Upper lobe of right lung (tissue), 1 donor: ENCODE measurements at regions not wholly inside any gene's neighbourhood (a gene's known extent, or its start where the extent isn't known, plus 50 kb on each side); places are given as distances from the start of the nearest gene placed in this dataset.

Source experiments
- ATAC-seq: fragments of 200-7000 bp; cut with Tn5 transposase; one replicate; pipeline ENCODE4 v1.9.1; 2020; ENCODE audit warnings: mild to moderate bottlenecking, moderate library complexity
- DNase-seq: peaks from one replicate; pipeline ENCODE4 v3.0.0-alpha.2; 2020
- H3K27ac ChIP-seq: fragments of 200-600 bp; one replicate; pipeline ENCODE4 v1.8.0; 2022
- H3K27me3 ChIP-seq: fragments of 200-600 bp; one replicate; pipeline ENCODE4 v1.8.0; 2022; ENCODE audit warnings: mild to moderate bottlenecking
- H3K36me3 ChIP-seq: fragments of 200-600 bp; one replicate; pipeline ENCODE4 v1.8.0; 2022
- H3K4me1 ChIP-seq: fragments of 200-600 bp; one replicate; pipeline ENCODE4 v1.8.0; 2022
- H3K4me3 ChIP-seq: fragments of 200-600 bp; one replicate; pipeline ENCODE4 v1.8.0; 2022; ENCODE audit warnings: mild to moderate bottlenecking
- H3K9me3 ChIP-seq: fragments of 200-600 bp; one replicate; pipeline ENCODE4 v1.8.0; 2022
- intact Hi-C: fragments of 100-400 bp; cut with DNase I; formaldehyde crosslinking; loops from one replicate; pipeline ENCODE4 v1.11.0; 2022
- TF ChIP-seq, protein P1 (sequence below): fragments of 200-600 bp; IDR thresholded peaks from one replicate; pipeline ENCODE4 v1.8.0; 2022; ENCODE audit warnings: antibody characterized with exemption
- donor health status: DM: no; HTN: yes; CAD: no; lungs with severe emphysema.

DNA sequence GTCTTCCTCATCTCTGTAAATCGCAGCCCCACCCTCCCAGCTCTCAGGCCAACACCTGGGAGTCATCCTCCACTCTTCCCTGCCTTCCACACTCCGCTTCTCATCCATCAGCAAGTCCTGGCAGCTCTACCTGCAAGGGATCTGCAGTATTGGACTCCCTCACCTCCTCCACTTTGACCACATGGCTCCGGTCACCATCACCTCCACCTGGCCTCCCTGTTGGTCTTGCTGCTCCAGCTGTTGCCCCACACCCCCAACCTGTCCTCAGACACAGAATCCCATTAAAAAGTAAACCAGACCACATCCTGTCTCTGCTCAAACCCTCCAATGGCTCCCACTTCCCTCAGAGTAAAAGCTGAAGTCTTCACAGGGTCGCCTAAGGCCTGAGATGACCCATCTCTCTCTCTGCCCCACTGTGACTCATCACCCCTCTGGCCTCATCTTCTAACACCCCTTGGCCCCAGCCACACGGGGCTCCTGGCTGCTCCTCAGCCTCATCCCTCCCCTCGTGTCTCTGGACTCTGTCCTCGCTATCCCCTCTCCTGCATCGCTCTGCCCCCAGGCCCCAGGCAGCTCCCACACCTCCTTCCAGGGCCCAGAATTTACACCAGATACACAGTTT is 185.1 kb upstream of the SULF2 start:
- Histone ChIP-seq H3K27me3 (no peaks in the 10 kb centered on the region), H3K4me1 (peaks cover 4% of the 10 kb centered on the region), H3K4me3 (no peak overlapping the region), H3K36me3 (no peaks in the 10 kb centered on the region), H3K27ac (no peak overlapping the region), H3K9me3 (no peaks in the 10 kb centered on the region)
- TF ChIP-seq, protein P1, sequence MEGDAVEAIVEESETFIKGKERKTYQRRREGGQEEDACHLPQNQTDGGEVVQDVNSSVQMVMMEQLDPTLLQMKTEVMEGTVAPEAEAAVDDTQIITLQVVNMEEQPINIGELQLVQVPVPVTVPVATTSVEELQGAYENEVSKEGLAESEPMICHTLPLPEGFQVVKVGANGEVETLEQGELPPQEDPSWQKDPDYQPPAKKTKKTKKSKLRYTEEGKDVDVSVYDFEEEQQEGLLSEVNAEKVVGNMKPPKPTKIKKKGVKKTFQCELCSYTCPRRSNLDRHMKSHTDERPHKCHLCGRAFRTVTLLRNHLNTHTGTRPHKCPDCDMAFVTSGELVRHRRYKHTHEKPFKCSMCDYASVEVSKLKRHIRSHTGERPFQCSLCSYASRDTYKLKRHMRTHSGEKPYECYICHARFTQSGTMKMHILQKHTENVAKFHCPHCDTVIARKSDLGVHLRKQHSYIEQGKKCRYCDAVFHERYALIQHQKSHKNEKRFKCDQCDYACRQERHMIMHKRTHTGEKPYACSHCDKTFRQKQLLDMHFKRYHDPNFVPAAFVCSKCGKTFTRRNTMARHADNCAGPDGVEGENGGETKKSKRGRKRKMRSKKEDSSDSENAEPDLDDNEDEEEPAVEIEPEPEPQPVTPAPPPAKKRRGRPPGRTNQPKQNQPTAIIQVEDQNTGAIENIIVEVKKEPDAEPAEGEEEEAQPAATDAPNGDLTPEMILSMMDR: no peak
- ATAC-seq: no peak
- DNase-seq: no peak
- intact Hi-C loops: no loop called here

DNA sequence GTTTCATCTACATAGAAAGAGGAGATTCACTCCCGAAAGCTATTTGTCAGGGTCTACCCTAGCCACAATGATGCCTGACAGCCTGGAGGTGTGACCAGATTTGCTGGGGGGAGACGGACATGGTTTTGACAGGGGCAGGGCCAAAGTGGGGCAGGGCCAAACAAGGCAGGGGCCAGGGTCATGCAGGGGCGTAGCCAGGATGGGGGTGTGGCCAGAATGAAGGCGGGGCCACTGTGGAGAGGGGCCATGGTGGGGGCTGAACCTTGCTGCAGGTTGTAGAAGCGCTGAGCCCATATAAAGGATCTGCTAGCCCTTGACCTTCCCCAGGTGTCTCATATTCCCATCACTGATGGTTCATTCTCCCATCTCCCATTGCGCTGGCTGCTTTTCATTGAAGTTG is 184.1 kb upstream of the SULF2 start:
- H3K27ac ChIP-seq: no peak overlapping the region

DNA sequence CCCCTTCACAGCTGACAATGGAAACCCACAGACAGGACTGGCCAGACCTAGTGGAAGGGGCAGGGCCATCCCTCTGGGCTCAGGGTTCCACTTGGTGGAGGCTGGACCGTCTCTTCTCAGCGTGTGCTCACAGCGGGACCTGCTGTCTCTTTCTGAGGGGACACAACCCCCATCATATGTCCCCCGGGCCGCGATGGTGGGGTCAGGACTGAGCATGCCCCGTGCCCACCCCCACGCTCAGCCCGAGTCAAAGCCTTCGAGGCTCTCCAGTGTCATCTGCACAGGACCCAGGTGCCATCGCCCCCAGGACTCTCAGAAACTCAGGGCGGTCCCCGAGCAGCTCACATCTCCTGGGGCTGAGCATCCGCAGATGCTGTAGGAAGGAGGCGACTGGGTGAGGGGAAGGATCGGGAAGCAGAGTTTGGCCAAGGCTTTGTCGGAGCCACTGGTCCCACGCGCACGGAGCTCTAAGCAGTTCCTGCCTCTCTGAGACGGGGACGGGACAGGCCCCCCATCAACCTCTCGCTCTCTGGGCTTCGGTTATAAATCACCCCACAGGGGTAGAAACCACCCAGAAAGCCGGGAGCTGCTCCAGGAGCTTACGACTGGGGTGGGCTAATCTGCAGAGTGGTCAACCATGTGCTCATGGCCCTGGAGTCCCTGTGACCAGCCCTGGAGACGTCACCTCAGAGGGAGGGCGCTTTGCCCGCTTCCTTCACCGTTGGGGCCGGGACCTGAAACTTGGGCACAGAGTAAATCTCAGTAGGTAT is 183.4 kb upstream of the SULF2 start:
- no peaks in the 10 kb centered on the region for H3K9me3 ChIP-seq
- no peaks in the 10 kb centered on the region for H3K36me3 ChIP-seq
- no peak for DNase-seq
- ATAC-seq: no peak
- TF ChIP-seq, protein P1: no peak
- H3K27ac ChIP-seq: no peak overlapping the region
- intact Hi-C loops: no loop called here
- no peak overlapping the region for H3K4me3 ChIP-seq
- no peaks in the 10 kb centered on the region for H3K27me3 ChIP-seq
- peaks cover 4% of the 10 kb centered on the region for H3K4me1 ChIP-seq

More for the DNA sequence above, 184.1 kb upstream of the SULF2 start:
- intact Hi-C loops: no loop called here
- H3K36me3 ChIP-seq: no peaks in the 10 kb centered on the region
- H3K9me3 ChIP-seq: no peaks in the 10 kb centered on the region
- no peaks in the 10 kb centered on the region for H3K27me3 ChIP-seq
- no peak for DNase-seq
- H3K4me3 ChIP-seq: no peak overlapping the region
- TF ChIP-seq, protein P1: no peak
- ATAC-seq: no peak
- H3K4me1 ChIP-seq: peaks cover 4% of the 10 kb centered on the region

DNA sequence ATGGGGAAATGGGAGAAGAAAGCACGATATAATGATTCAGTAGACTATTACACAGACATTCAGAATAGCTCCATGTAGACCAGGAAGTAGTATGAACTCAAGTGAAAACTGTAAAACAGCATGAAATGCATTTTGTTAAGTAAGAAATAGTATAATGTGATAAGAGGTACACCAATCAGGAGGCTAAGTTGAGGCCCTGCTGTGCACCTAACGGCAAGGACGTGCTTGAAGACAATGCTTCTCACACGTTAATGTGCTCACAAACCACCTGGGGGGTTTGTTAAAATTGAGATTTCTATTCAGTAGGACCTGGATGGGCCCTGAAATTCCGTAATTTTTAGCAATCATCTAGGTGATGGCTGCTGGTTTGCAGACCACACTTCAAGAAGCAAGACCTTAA is 178.9 kb upstream of the SULF2 start:
- Histone ChIP-seq H3K4me1 (no peaks in the 10 kb centered on the region), H3K9me3 (no peaks in the 10 kb centered on the region), H3K27me3 (no peaks in the 10 kb centered on the region), H3K4me3 (no peak overlapping the region), H3K36me3 (no peaks in the 10 kb centered on the region), H3K27ac (no peak overlapping the region)
- intact Hi-C loops: no loop called here
- no peak for DNase-seq
- TF ChIP-seq, protein P1: no peak
- ATAC-seq: no peak

DNA sequence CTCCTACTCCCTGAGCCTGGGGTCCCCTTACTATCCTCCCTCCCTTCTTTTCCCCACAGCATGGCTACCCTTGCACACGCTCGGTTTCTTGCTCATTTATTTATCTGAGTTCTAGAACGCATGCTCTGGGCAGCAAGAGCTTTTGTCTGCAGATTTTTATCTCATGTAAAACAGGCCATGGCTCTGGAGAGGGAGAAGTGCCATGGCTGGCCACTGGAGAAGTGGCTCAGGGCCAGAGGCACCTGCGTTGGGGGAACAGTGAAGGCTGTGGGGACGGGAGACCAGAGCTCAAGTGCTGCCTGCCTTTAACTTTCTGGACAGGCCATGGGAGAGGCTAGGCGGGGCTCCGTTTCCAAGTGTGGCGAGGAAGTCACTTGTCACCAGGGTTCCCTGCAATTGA is 177.7 kb upstream of the SULF2 start:
- no peak for DNase-seq
- no peaks in the 10 kb centered on the region for H3K4me1 ChIP-seq
- TF ChIP-seq, protein P1: no peak
- no peaks in the 10 kb centered on the region for H3K9me3 ChIP-seq
- intact Hi-C loops: no loop called here
- H3K36me3 ChIP-seq: no peaks in the 10 kb centered on the region
- no peak overlapping the region for H3K27ac ChIP-seq
- ATAC-seq: no peak
- H3K27me3 ChIP-seq: no peaks in the 10 kb centered on the region
- H3K4me3 ChIP-seq: no peak overlapping the region
